ENCODE measurements at regions not wholly inside any gene's neighbourhood (a gene's known extent, or its start where the extent isn't known, plus 50 kb on each side); places are given as distances from the start of the nearest gene placed in this dataset.

DNA sequence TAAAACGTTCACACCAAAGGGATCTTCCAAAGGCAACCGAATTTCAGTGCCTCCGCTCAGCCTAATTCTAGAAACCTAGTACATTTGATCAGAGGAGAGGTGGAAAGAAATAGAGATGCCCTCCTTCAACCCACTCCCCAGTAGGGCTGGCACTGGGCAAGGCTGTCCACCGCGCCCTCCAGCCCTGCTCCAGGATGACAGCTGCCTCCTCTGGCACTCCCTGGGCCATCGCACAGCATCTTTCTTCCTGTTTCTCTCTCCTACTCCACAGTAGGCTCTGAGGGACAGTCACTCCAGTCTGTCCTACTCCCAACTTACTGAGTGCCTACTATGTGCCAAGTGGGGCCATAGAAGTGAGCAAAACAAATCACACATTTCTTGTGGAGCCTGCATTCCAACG, 226.2 kb downstream of the SKIDA1 start:
- Histone ChIP-seq H3K79me2 (replicated peaks; ENCODE audit: insufficient read depth, low read length) (no peaks in the 10 kb centered on the region), H3K9ac (ENCODE audit: low read length) (no peak overlapping the region), H3K4me2 (ENCODE audit: low read length) (no peak overlapping the region), H3K27ac (ENCODE audit: low read length) (no peak overlapping the region), H4K20me1 (ENCODE audit: insufficient read depth) (no peaks in the 10 kb centered on the region), H3F3A (ENCODE audit: insufficient read depth, low read length, poor library complexity, severe bottlenecking) (no peaks in the 10 kb centered on the region), H3K36me3 (ENCODE audit: insufficient read depth, low read length) (no peaks in the 10 kb centered on the region), H3K4me3 (ENCODE audit: low read length) (no peak overlapping the region), H3K9me3 (ENCODE audit: low read length) (no peaks in the 10 kb centered on the region), H2AFZ (ENCODE audit: low read depth, low read length) (no peak overlapping the region), H3K9me2 (ENCODE audit: insufficient read depth, low read length) (no peaks in the 10 kb centered on the region), H3K27me3 (ENCODE audit: insufficient read depth, low read depth, low read length) (no peaks in the 10 kb centered on the region)
- TF ChIP-seq MXI1 (conservative IDR thresholded peaks at IDR 0.05; ENCODE audit: poor library complexity, severe bottlenecking) (no peak), EP300 (conservative IDR thresholded peaks at IDR 0.05; ENCODE audit: poor library complexity, severe bottlenecking) (no peak), EZH2 (IDR thresholded peaks at IDR 0.05; ENCODE audit: borderline replicate concordance, insufficient read depth, low read length, poor library complexity, severe bottlenecking) (no peak), POLR2AphosphoS5 (IDR thresholded peaks at IDR 0.05) (no peak), SMC3 (conservative IDR thresholded peaks at IDR 0.05; ENCODE audit: poor library complexity) (no peak)
- TF ChIP-seq, protein P1, sequence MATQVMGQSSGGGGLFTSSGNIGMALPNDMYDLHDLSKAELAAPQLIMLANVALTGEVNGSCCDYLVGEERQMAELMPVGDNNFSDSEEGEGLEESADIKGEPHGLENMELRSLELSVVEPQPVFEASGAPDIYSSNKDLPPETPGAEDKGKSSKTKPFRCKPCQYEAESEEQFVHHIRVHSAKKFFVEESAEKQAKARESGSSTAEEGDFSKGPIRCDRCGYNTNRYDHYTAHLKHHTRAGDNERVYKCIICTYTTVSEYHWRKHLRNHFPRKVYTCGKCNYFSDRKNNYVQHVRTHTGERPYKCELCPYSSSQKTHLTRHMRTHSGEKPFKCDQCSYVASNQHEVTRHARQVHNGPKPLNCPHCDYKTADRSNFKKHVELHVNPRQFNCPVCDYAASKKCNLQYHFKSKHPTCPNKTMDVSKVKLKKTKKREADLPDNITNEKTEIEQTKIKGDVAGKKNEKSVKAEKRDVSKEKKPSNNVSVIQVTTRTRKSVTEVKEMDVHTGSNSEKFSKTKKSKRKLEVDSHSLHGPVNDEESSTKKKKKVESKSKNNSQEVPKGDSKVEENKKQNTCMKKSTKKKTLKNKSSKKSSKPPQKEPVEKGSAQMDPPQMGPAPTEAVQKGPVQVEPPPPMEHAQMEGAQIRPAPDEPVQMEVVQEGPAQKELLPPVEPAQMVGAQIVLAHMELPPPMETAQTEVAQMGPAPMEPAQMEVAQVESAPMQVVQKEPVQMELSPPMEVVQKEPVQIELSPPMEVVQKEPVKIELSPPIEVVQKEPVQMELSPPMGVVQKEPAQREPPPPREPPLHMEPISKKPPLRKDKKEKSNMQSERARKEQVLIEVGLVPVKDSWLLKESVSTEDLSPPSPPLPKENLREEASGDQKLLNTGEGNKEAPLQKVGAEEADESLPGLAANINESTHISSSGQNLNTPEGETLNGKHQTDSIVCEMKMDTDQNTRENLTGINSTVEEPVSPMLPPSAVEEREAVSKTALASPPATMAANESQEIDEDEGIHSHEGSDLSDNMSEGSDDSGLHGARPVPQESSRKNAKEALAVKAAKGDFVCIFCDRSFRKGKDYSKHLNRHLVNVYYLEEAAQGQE (IDR thresholded peaks at IDR 0.05; ENCODE audit: borderline replicate concordance): no peak

- Histone ChIP-seq H3K4me2 (ENCODE audit: low read length) (no peak overlapping the region), H3K27me3 (ENCODE audit: insufficient read depth, low read depth, low read length) (no peaks in the 10 kb centered on the region), H3F3A (ENCODE audit: insufficient read depth, low read length, poor library complexity, severe bottlenecking) (no peaks in the 10 kb centered on the region), H3K9me2 (ENCODE audit: insufficient read depth, low read length) (no peaks in the 10 kb centered on the region), H2AFZ (ENCODE audit: low read depth, low read length) (no peak overlapping the region), H3K79me2 (replicated peaks; ENCODE audit: insufficient read depth, low read length) (no peaks in the 10 kb centered on the region), H3K9me3 (ENCODE audit: low read length) (no peaks in the 10 kb centered on the region), H3K36me3 (ENCODE audit: insufficient read depth, low read length) (no peaks in the 10 kb centered on the region), H3K27ac (ENCODE audit: low read length) (no peak overlapping the region), H3K4me3 (ENCODE audit: low read length) (no peak overlapping the region), H4K20me1 (ENCODE audit: insufficient read depth) (no peaks in the 10 kb centered on the region), H3K9ac (ENCODE audit: low read length) (no peak overlapping the region)
- TF ChIP-seq EP300 (conservative IDR thresholded peaks at IDR 0.05; ENCODE audit: poor library complexity, severe bottlenecking) (no peak), TAF1 (IDR thresholded peaks at IDR 0.05; ENCODE audit: low read depth) (no peak), SMC3 (conservative IDR thresholded peaks at IDR 0.05; ENCODE audit: poor library complexity) (no peak), RAD21 (conservative IDR thresholded peaks at IDR 0.05) (no peak)
- TF ChIP-seq, protein P1 (IDR thresholded peaks at IDR 0.05; ENCODE audit: borderline replicate concordance): no peak
These were observed 226.8 kb downstream of the SKIDA1 start for GRCh38 chr10:21298701-21299100.
